OCI-LY7 (cell line): ENCODE measurements at regions not wholly inside any gene's neighbourhood (a gene's known extent, or its start where the extent isn't known, plus 50 kb on each side); places are given as distances from the start of the nearest gene placed in this dataset.

Source experiments
- EZH2phosphoT487 ChIP-seq: fragments of 200-600 bp; sonication (generic); IDR thresholded peaks from 2 replicates; pipeline ENCODE4 v1.6.1; 2018; ENCODE audit warnings: low read depth, borderline replicate concordance, mild to moderate bottlenecking, mixed run types, antibody characterized with exemption, low read length, moderate library complexity, mixed read lengths
- TF ChIP-seq, protein P1 (sequence below): fragments of 200-600 bp; sonication (generic); conservative IDR thresholded peaks from 2 replicates; pipeline ENCODE4 v1.5.1; 2014; ENCODE audit warnings: mild to moderate bottlenecking, antibody characterized with exemption, low read length, moderate library complexity, mixed read lengths

DNA sequence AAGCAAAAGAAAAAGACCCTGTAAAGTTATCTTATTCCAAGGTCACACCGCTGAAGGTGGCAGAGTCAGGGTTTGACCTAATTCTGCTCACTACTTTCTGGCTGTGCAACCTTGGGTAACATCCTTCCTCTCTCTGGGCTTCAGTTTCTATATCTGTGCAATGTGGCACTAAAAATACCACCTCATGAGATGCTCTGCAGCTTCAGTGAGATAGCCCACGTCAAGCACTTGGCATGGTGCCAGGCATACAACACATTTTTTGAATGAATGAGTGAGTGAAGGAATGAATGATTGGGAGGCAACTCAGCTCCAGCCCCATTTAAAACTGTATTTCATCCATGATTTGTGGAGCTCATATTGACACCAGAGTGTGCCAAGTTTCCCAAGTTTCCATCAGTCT is 62.3 kb downstream of the FOXI1 start:
- TF ChIP-seq, protein P1, sequence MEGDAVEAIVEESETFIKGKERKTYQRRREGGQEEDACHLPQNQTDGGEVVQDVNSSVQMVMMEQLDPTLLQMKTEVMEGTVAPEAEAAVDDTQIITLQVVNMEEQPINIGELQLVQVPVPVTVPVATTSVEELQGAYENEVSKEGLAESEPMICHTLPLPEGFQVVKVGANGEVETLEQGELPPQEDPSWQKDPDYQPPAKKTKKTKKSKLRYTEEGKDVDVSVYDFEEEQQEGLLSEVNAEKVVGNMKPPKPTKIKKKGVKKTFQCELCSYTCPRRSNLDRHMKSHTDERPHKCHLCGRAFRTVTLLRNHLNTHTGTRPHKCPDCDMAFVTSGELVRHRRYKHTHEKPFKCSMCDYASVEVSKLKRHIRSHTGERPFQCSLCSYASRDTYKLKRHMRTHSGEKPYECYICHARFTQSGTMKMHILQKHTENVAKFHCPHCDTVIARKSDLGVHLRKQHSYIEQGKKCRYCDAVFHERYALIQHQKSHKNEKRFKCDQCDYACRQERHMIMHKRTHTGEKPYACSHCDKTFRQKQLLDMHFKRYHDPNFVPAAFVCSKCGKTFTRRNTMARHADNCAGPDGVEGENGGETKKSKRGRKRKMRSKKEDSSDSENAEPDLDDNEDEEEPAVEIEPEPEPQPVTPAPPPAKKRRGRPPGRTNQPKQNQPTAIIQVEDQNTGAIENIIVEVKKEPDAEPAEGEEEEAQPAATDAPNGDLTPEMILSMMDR: no peak
- no peak for TF ChIP-seq EZH2phosphoT487
